H1 (cell line): ENCODE measurements at regions not wholly inside any gene's neighbourhood (a gene's known extent, or its start where the extent isn't known, plus 50 kb on each side); places are given as distances from the start of the nearest gene placed in this dataset.

ENCODE experiments used
- CTCF ChIA-PET: fragments of 300-600 bp; sonication (Branson Sonifier 250); formaldehyde crosslinking; loops from one replicate; lab custom pipeline; 2021; ENCODE audit not compliant: partially characterized antibody; lab: Charles Lee
- POLR2A ChIA-PET: fragments of 300-600 bp; sonication (Branson Sonifier 250); formaldehyde crosslinking; loops from one replicate; lab custom pipeline; 2021; ENCODE audit warnings: inconsistent platforms; ENCODE audit not compliant: partially characterized antibody; lab: Charles Lee
- DNase-seq, 2 experiments: peaks; one replicate each; pipeline versions ENCODE4 v3.0.0 to v3.0.0-alpha.2; 2010 to 2022; ENCODE audit warnings: low spot score in 2 of 2, low read depth in 1 of 2, mixed read lengths in 1 of 2
- FAIRE-seq: peaks from 2 replicates; lab custom pipeline; 2011; peaks lifted over from hg19 to GRCh38; lab: Jason Lieb, UNC
- H2AFZ ChIP-seq: 2 replicates; pipeline ENCODE4 v1.8.1; 2012; ENCODE audit warnings: low read length, inconsistent platforms
- H2AK5ac ChIP-seq: 2 replicates; pipeline ENCODE4 v1.6.1; 2013; ENCODE audit warnings: low read depth, low read length
- H2BK120ac ChIP-seq: replicated peaks from 2 replicates; pipeline ENCODE3; 2013; ENCODE audit warnings: low read depth, low read length, inconsistent platforms
- H2BK12ac ChIP-seq: 2 replicates; pipeline ENCODE4 v1.6.1; 2013; ENCODE audit warnings: low read depth, low read length
- H2BK15ac ChIP-seq: 2 replicates; pipeline ENCODE4 v1.6.1; 2013; ENCODE audit warnings: low read length
- H2BK20ac ChIP-seq: 2 replicates; pipeline ENCODE4 v1.6.1; 2013; ENCODE audit warnings: low read length
- H2BK5ac ChIP-seq: 2 replicates; pipeline ENCODE4 v1.6.1; 2013; ENCODE audit warnings: low read depth, low read length
- H3K14ac ChIP-seq: 2 replicates; pipeline ENCODE4 v1.6.1; 2013; ENCODE audit warnings: inconsistent platforms; ENCODE audit not compliant: insufficient read length
- H3K18ac ChIP-seq: 2 replicates; pipeline ENCODE4 v1.6.1; 2013; ENCODE audit warnings: low read length; ENCODE audit errors: extremely low read depth
- H3K23ac ChIP-seq: 2 replicates; pipeline ENCODE4 v1.6.1; 2013; ENCODE audit warnings: inconsistent platforms; ENCODE audit not compliant: insufficient read length
- H3K23me2 ChIP-seq: 2 replicates; pipeline ENCODE4 v1.6.1; 2013; ENCODE audit warnings: low read depth, low read length
- H3K27ac ChIP-seq: 2 replicates; pipeline ENCODE4 v1.6.1; 2011; ENCODE audit warnings: low read depth, low read length, inconsistent platforms
- H3K27me3 ChIP-seq, 4 experiments: replicated peaks in 1 of 4; 1 replicate in 1 of 4; 2 replicates in 3 of 4; pipeline versions ENCODE4 v1.6.1 to v1.8.1; 2011 to 2013; ENCODE audit warnings: low read length in 3 of 4, mild to moderate bottlenecking in 3 of 4, inconsistent platforms in 2 of 4, mixed read lengths in 2 of 4, moderate library complexity in 1 of 4; ENCODE audit not compliant: control insufficient read depth in 3 of 4, insufficient read depth in 3 of 4; ENCODE audit errors: extremely low read depth in 1 of 4
- H3K36me3 ChIP-seq, 4 experiments: 2 replicates each; pipeline versions ENCODE4 v1.6.1 to v1.8.1; 2011 to 2013; ENCODE audit warnings: mild to moderate bottlenecking in 4 of 4, low read length in 3 of 4, moderate library complexity in 2 of 4, control low read depth in 1 of 4, inconsistent platforms in 1 of 4; ENCODE audit not compliant: insufficient read depth in 4 of 4, control insufficient read depth in 2 of 4
- H3K4ac ChIP-seq: replicated peaks from 2 replicates; pipeline ENCODE3; 2013; ENCODE audit warnings: low read length, low read depth, mixed read lengths, inconsistent platforms; ENCODE audit not compliant: insufficient read length
- H3K4me1 ChIP-seq, 4 experiments: replicated peaks in 1 of 4; 1 replicate in 1 of 4; 2 replicates in 3 of 4; pipeline versions ENCODE4 v1.6.1 to v1.8.1; 2011 to 2013; ENCODE audit warnings: low read length in 3 of 4, inconsistent platforms in 2 of 4, mixed read lengths in 1 of 4; ENCODE audit not compliant: insufficient read depth in 4 of 4, control insufficient read depth in 3 of 4
- H3K4me2 ChIP-seq, 2 experiments: 2 replicates each; pipeline versions ENCODE4 v1.6.1 to v1.8.1; 2011 to 2013; ENCODE audit warnings: low read depth in 2 of 2, low read length in 2 of 2, control low read depth in 1 of 2, inconsistent platforms in 1 of 2, mild to moderate bottlenecking in 1 of 2; ENCODE audit not compliant: insufficient read depth in 1 of 2
- H3K4me3 ChIP-seq, 4 experiments: fragments of 200-600, 300-600 bp in 1 of 4; sonication (generic), shearing (Covaris generic), sonication (Bioruptor Twin) in 1 of 4; 2 replicates each; pipeline versions ENCODE4 v1.5.1 to v1.8.1; 2011 to 2016; ENCODE audit warnings: low read length in 4 of 4, low read depth in 3 of 4, control low read depth in 2 of 4, inconsistent platforms in 2 of 4, mild to moderate bottlenecking in 2 of 4, mixed read lengths in 1 of 4, moderate library complexity in 1 of 4; ENCODE audit not compliant: insufficient read depth in 2 of 4; ENCODE audit errors: extremely low read depth in 1 of 4
- H3K56ac ChIP-seq: replicated peaks from 2 replicates; pipeline ENCODE3; 2013; ENCODE audit warnings: low read depth, mild to moderate bottlenecking, mixed read lengths, low read length, inconsistent platforms; ENCODE audit not compliant: insufficient read length
- H3K79me1 ChIP-seq: 2 replicates; pipeline ENCODE4 v1.6.1; 2013; ENCODE audit warnings: low read depth, low read length, control low read depth
- H3K79me2 ChIP-seq, 2 experiments: 2 replicates each; pipeline versions ENCODE4 v1.6.1 to v1.8.1; 2012 to 2013; ENCODE audit warnings: low read length in 2 of 2, mild to moderate bottlenecking in 2 of 2, inconsistent platforms in 1 of 2; ENCODE audit not compliant: insufficient read depth in 2 of 2, control insufficient read depth in 1 of 2
- H3K9ac ChIP-seq, 4 experiments: replicated peaks in 1 of 4; 1 replicate in 1 of 4; 2 replicates in 3 of 4; pipeline versions ENCODE4 v1.6.1 to v1.8.1; 2011 to 2013; ENCODE audit warnings: low read depth in 3 of 4, low read length in 3 of 4, control low read depth in 2 of 4, mild to moderate bottlenecking in 2 of 4, moderate library complexity in 2 of 4, inconsistent platforms in 1 of 4; ENCODE audit errors: extremely low read depth in 1 of 4
- H3K9me3 ChIP-seq, 2 experiments: 2 replicates each; pipeline versions ENCODE4 v1.6.1 to v1.8.1; 2012 to 2013; ENCODE audit warnings: mild to moderate bottlenecking in 2 of 2, moderate library complexity in 2 of 2, control low read depth in 1 of 2, inconsistent platforms in 1 of 2, low read depth in 1 of 2, low read length in 1 of 2, mixed read lengths in 1 of 2; ENCODE audit not compliant: insufficient read depth in 2 of 2
- H4K20me1 ChIP-seq, 2 experiments: replicated peaks in 1 of 2; 2 replicates each; pipeline versions ENCODE3 to v1.8.1; 2011 to 2013; ENCODE audit warnings: inconsistent platforms in 2 of 2, low read length in 2 of 2, mild to moderate bottlenecking in 1 of 2; ENCODE audit not compliant: insufficient read depth in 2 of 2, control insufficient read depth in 1 of 2
- H4K5ac ChIP-seq: 2 replicates; pipeline ENCODE4 v1.6.1; 2013; ENCODE audit warnings: low read length, low read depth, mixed read lengths, inconsistent platforms; ENCODE audit not compliant: insufficient read length
- H4K8ac ChIP-seq: 2 replicates; pipeline ENCODE4 v1.8.0; 2013; ENCODE audit warnings: mild to moderate bottlenecking, moderate library complexity, low read length, inconsistent platforms; ENCODE audit not compliant: insufficient read depth; ENCODE audit errors: extremely low read depth
- H4K91ac ChIP-seq: replicated peaks from 2 replicates; pipeline ENCODE3; 2013; ENCODE audit warnings: low read length, mixed read lengths, inconsistent platforms; ENCODE audit not compliant: insufficient read length
- ASH2L ChIP-seq: fragments of 200-600, 300-600 bp; sonication (generic); IDR thresholded peaks from one replicate; pipeline ENCODE4 v1.7.1; 2017; ENCODE audit warnings: low read length
- BRCA1 ChIP-seq: IDR thresholded peaks from 2 replicates; pipeline ENCODE4 v1.6.1; 2012; ENCODE audit warnings: low read depth, low read length, improper control_type of control experiment
- CBX8 ChIP-seq: fragments of 300-800, 300-1000 bp; sonication (generic); IDR thresholded peaks from 2 replicates; pipeline ENCODE4 v1.7.1; 2016; ENCODE audit warnings: low read depth, low read length, borderline replicate concordance
- CEBPB ChIP-seq: IDR thresholded peaks from 2 replicates; pipeline ENCODE4 v1.6.1; 2012; ENCODE audit warnings: low read depth, low read length
- CHD2 ChIP-seq: IDR thresholded peaks from 2 replicates; pipeline ENCODE4 v1.6.1; 2012; ENCODE audit warnings: low read length, improper control_type of control experiment
- EZH2 ChIP-seq: fragments of 200-600 bp; sonication (generic); IDR thresholded peaks from 2 replicates; pipeline ENCODE4 v1.7.1; 2012; ENCODE audit warnings: low read depth, mild to moderate bottlenecking, moderate library complexity, low read length, inconsistent platforms; ENCODE audit not compliant: severe bottlenecking
- FOSL1 ChIP-seq: IDR thresholded peaks from 2 replicates; pipeline ENCODE4 v1.6.1; 2011; ENCODE audit warnings: mild to moderate bottlenecking, low read depth, low read length, moderate library complexity; ENCODE audit not compliant: insufficient read depth
- KDM4A ChIP-seq: IDR thresholded peaks from one replicate; pipeline ENCODE4 v1.7.1; 2012; ENCODE audit warnings: low read depth, mild to moderate bottlenecking, moderate library complexity, low read length, inconsistent platforms; ENCODE audit not compliant: severe bottlenecking
- YY1 ChIP-seq: IDR thresholded peaks from 2 replicates; pipeline ENCODE4 v1.6.1; 2011; ENCODE audit warnings: low read depth, mild to moderate bottlenecking, low read length
- ZNF274 ChIP-seq: IDR thresholded peaks from 2 replicates; pipeline ENCODE4 v1.7.0; 2012; ENCODE audit warnings: low read length, borderline replicate concordance; ENCODE audit errors: extremely low read depth
- WGBS, 2 experiments: shearing (Covaris generic) in 1 of 2; methylation state at CpG; one replicate each; pipeline versions ENCODE4 v1.1.6 to v1.1.7; 2013 to 2015; ENCODE audit warnings: low lambda C conversion rate in 2 of 2, mixed read lengths in 2 of 2, inconsistent platforms in 1 of 2, low coverage in 1 of 2, missing lambda C conversion rate in 1 of 2; ENCODE audit not compliant: insufficient replicate concordance in 2 of 2, insufficient coverage in 1 of 2, insufficient read length in 1 of 2; ENCODE audit errors: extremely low coverage in 1 of 2, missing lambda C conversion rate in 1 of 2; 5-methylcytosine and 5-hydroxymethylcytosine counted together
- TF ChIP-seq, protein P1 (sequence below): IDR thresholded peaks from 2 replicates; pipeline ENCODE4 v1.6.1; 2012; ENCODE audit warnings: low read length, inconsistent platforms

DNA sequence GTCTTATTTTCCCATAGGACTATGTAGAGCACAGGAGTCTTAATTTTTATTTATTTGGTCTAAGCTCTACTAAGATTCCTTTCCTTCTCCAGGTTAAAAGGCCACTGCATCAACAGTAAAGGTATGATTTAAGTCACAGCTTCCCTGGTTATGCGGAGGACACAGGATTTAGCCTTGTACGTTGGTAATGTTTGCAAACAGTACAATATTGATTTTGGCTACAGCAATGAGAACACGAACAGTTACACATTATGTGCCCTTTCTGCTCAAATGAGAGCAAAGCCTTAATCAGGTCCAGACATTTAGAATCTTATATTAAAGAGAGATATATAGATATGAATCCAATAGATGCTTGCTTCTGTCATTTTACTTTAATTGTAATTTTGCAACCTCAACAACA is 264.0 kb downstream of the NUF2 start:
- POLR2A ChIA-PET, result no interaction called here
- Histone ChIP-seq H2AK5ac (no peak overlapping the region), H3K36me3 (no peaks in the 10 kb centered on the region)

More for the DNA sequence above, 264.0 kb downstream of the NUF2 start:
- H2BK15ac ChIP-seq, result no peak overlapping the region
- H3K79me1 ChIP-seq, result no peaks in the 10 kb centered on the region
- H2BK5ac ChIP-seq, result no peak overlapping the region
- no peak overlapping the region for H3K56ac ChIP-seq
- H3K23me2 ChIP-seq, result no peaks in the 10 kb centered on the region
- no peaks in the 10 kb centered on the region; a peak in 1 of 4 replicates for H3K9me3 ChIP-seq
- no peaks in the 10 kb centered on the region for H3K27me3 ChIP-seq
- no peak overlapping the region for H3K4me3 ChIP-seq
- H3K27ac ChIP-seq, result no peak overlapping the region
- no peak overlapping the region for H4K91ac ChIP-seq
- H3K4ac ChIP-seq, result no peak overlapping the region
- no peak overlapping the region for H4K8ac ChIP-seq
- no peak overlapping the region for H3K23ac ChIP-seq
- no peak overlapping the region for H2BK120ac ChIP-seq
- DNase-seq (no peak), FAIRE-seq (peak; percentile 32)
- H4K20me1 ChIP-seq, result no peaks in the 10 kb centered on the region
- H3K18ac ChIP-seq, result no peak overlapping the region
- H3K14ac ChIP-seq, result no peak overlapping the region
- no peaks in the 10 kb centered on the region for H3K79me2 ChIP-seq
- H2AFZ ChIP-seq, result no peak overlapping the region
- TF ChIP-seq, protein P1, sequence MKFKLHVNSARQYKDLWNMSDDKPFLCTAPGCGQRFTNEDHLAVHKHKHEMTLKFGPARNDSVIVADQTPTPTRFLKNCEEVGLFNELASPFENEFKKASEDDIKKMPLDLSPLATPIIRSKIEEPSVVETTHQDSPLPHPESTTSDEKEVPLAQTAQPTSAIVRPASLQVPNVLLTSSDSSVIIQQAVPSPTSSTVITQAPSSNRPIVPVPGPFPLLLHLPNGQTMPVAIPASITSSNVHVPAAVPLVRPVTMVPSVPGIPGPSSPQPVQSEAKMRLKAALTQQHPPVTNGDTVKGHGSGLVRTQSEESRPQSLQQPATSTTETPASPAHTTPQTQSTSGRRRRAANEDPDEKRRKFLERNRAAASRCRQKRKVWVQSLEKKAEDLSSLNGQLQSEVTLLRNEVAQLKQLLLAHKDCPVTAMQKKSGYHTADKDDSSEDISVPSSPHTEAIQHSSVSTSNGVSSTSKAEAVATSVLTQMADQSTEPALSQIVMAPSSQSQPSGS, result no peak
- no peak for TF ChIP-seq EZH2
- no peak for TF ChIP-seq BRCA1
- TF ChIP-seq CHD2, result no peak
- TF ChIP-seq ASH2L, result no peak
- TF ChIP-seq YY1, result no peak
- no peak for TF ChIP-seq CEBPB
- no peak for TF ChIP-seq KDM4A
- no peak for TF ChIP-seq ZNF274
- TF ChIP-seq FOSL1, result no peak
- no peak for TF ChIP-seq CBX8
- H4K5ac ChIP-seq, result no peak overlapping the region
- WGBS, 2 experiments, result 91% methylated on average over 3 of the region's 3 CpGs; no CpG with 5 or more reads in 1 of the 2 experiments
- no peaks in the 10 kb centered on the region for H3K4me1 ChIP-seq
- no peak overlapping the region for H3K9ac ChIP-seq
- CTCF ChIA-PET, result interaction anchor here (0.9 to 1.1 kb wide), 2 partner anchors 152 to 162 kb away, joined by 3 to 4 read pairs; no protein-coding TSS in a partner anchor
- H2BK12ac ChIP-seq, result no peak overlapping the region; the same call in 1 of the 2 replicates
- no peak overlapping the region for H2BK20ac ChIP-seq
- no peak overlapping the region for H3K4me2 ChIP-seq
